Peyer's patch (tissue), 4 donors: ENCODE measurements at regions not wholly inside any gene's neighbourhood (a gene's known extent, or its start where the extent isn't known, plus 50 kb on each side); places are given as distances from the start of the nearest gene placed in this dataset.

Experiments used
- DNase-seq, 3 donors: peaks; one replicate each; pipeline ENCODE4 v3.0.0-alpha.2; 2017 to 2019
- H3K27ac ChIP-seq, 4 donors: fragments of 200-600 bp; sonication (generic); one replicate each; pipeline ENCODE4 v1.5.1; 2016 to 2019
- H3K27me3 ChIP-seq, 2 donors: fragments of 200-600 bp; sonication (generic); one replicate each; pipeline ENCODE4 v1.5.1; 2019
- H3K36me3 ChIP-seq, 3 donors: fragments of 200-600 bp; sonication (generic); one replicate each; pipeline ENCODE4 v1.5.1; 2016 to 2019
- H3K4me1 ChIP-seq, 4 donors: fragments of 200-600 bp; sonication (generic); one replicate each; pipeline ENCODE4 v1.5.1; 2016 to 2019
- H3K4me3 ChIP-seq, 4 donors: fragments of 200-600 bp; sonication (generic); 1 replicate in 3 of 4; 2 replicates in 1 of 4; pipeline ENCODE4 v1.5.1; 2016 to 2019; ENCODE audit warnings: mild to moderate bottlenecking in 1 of 4
- H3K9me3 ChIP-seq, 4 donors: fragments of 200-600 bp; sonication (generic); one replicate each; pipeline ENCODE4 v1.5.1; 2016 to 2019; ENCODE audit warnings: mild to moderate bottlenecking in 1 of 4
- POLR2A ChIP-seq, 2 donors: fragments of 450-650 bp; IDR thresholded peaks; one replicate each; pipeline ENCODE4 v1.5.1; 2017; ENCODE audit warnings: antibody characterized with exemption in 2 of 2, mild to moderate bottlenecking in 2 of 2, moderate library complexity in 2 of 2
- TF ChIP-seq, protein P1 (sequence below), 6 experiments: fragments of 450-650 bp in 4 of 6; fragments of 200-600 bp in 2 of 6; sonication (generic) in 1 of 6; IDR thresholded peaks; one replicate each; pipeline ENCODE4 v1.5.1; 2017 to 2019; ENCODE audit warnings: antibody characterized with exemption in 6 of 6, mild to moderate bottlenecking in 3 of 6, moderate library complexity in 1 of 6

DNA sequence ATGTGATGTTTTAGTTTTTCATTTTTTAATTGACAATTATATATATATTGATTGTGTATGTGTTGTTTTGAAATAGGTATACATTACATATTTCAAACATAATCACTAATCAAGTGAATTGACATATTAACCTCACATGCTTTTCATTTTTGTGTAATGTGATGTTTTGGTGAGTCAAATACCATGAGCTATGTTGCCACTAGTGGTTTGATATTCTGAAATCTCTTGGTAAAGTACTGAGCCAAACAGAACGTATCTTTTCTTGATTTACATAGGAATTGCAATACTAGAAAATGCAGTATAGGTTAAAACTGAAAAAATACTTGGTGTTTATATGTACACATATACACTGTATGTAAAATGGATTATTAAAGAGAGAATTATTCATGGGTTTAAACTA is 65.2 kb upstream of the SIAH1 start:
- no peak overlapping the region for H3K4me3 ChIP-seq
- TF ChIP-seq POLR2A (IDR thresholded peaks at IDR 0.05): no peak
- TF ChIP-seq, protein P1, sequence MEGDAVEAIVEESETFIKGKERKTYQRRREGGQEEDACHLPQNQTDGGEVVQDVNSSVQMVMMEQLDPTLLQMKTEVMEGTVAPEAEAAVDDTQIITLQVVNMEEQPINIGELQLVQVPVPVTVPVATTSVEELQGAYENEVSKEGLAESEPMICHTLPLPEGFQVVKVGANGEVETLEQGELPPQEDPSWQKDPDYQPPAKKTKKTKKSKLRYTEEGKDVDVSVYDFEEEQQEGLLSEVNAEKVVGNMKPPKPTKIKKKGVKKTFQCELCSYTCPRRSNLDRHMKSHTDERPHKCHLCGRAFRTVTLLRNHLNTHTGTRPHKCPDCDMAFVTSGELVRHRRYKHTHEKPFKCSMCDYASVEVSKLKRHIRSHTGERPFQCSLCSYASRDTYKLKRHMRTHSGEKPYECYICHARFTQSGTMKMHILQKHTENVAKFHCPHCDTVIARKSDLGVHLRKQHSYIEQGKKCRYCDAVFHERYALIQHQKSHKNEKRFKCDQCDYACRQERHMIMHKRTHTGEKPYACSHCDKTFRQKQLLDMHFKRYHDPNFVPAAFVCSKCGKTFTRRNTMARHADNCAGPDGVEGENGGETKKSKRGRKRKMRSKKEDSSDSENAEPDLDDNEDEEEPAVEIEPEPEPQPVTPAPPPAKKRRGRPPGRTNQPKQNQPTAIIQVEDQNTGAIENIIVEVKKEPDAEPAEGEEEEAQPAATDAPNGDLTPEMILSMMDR (IDR thresholded peaks at IDR 0.05): no peak
- no peaks in the 10 kb centered on the region for H3K4me1 ChIP-seq
- H3K9me3 ChIP-seq: no peaks in the 10 kb centered on the region
- H3K36me3 ChIP-seq: no peaks in the 10 kb centered on the region
- no peak overlapping the region for H3K27ac ChIP-seq
- no peak for DNase-seq
- no peaks in the 10 kb centered on the region for H3K27me3 ChIP-seq

DNA sequence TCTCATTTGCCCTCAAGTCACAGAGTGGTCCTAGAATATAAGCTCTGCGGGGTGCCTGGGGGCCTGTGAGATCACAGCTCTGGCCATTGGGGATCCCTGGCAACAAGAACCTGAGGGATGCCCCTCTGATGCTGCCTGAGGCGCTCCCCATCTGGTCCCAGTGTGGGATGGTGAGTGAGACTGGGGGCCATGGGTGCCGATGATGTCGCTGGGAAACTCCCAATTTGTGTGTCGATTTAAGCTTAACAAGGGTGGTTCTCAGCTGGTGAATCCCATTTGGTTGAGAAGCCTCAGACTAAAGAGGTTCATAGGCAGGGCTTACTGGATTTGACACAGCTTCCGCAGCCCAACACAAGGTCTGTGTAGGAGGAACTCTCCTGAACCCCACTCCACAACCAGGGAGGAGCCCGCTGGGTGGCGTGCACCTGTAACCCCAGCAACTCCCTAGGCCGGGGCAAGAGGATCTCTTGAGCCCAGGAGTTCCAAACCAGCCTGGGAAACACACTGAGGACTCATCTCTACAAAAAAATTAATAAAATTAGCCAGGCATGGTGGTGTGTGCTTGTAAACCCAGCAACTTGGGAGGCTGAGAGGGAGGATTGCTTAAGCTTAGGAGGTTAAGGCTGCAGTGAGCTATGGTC is 63.7 kb upstream of the SIAH1 start:
- no peaks in the 10 kb centered on the region for H3K36me3 ChIP-seq
- DNase-seq: peak in 1 of 3 donors; percentile 28
- H3K4me1 ChIP-seq: no peaks in the 10 kb centered on the region
- TF ChIP-seq, protein P1 (IDR thresholded peaks at IDR 0.05): no peak
- no peak for TF ChIP-seq POLR2A (IDR thresholded peaks at IDR 0.05)
- H3K4me3 ChIP-seq: no peak overlapping the region
- no peaks in the 10 kb centered on the region for H3K27me3 ChIP-seq
- no peaks in the 10 kb centered on the region for H3K9me3 ChIP-seq
- H3K27ac ChIP-seq: no peak overlapping the region

DNA sequence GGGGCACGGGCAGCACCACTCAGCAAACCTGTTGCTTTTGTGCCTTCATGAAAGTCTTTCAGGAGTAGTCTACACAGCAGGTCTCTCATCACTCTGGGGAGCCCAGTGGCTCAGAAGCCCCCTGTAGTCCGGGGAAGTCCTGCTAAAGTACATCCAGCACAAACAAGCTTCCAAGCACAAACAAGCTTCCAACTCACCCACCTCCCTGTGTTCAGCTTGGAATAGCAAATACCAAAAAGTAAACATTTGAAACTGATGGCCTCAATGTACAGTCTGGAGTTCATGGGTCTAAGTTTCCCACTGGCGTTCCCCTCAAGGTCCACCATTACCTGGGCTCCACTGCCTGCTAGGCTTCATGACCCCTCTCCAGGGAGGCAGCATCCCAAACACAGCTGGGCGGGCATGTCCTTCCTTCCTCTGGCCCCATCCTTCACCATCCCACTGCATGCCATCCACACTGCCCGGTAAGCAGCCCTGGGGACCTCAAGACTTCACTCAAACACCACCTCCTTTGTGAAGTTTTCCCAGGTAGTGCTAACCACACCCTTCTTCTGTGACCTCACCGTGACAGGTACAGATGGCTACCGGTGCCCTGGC is 62.8 kb upstream of the SIAH1 start:
- DNase-seq: peak in 1 of 3 donors; percentile 30
- Histone ChIP-seq H3K27me3 (no peaks in the 10 kb centered on the region), H3K4me1 (no peaks in the 10 kb centered on the region), H3K36me3 (no peaks in the 10 kb centered on the region), H3K4me3 (no peak overlapping the region), H3K9me3 (no peaks in the 10 kb centered on the region), H3K27ac (no peak overlapping the region)
- TF ChIP-seq POLR2A (IDR thresholded peaks at IDR 0.05): no peak
- TF ChIP-seq, protein P1 (IDR thresholded peaks at IDR 0.05): no peak

DNA sequence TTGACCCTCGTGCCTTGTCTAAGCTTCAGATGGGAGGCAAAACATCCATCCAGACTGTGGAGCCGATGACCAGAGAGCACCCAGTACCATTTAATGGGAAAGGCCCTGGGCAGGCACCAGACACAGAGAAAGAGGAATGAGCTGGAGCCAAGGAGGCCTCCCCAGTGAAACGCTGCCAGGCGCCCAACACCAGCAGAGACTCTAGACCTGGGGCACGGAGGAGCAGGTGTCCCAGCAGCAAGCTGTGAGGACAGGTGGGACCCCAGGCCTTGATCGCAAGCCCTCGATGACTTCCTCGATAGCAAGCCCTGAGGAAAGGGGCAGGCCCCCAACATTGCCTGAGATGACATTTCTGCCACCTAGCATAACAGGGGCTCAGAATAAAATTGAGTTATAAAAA is 62.2 kb upstream of the SIAH1 start:
- peak in 1 of 3 donors; percentile 34 for DNase-seq
- H3K9me3 ChIP-seq: no peaks in the 10 kb centered on the region
- H3K27me3 ChIP-seq: no peaks in the 10 kb centered on the region
- TF ChIP-seq POLR2A (IDR thresholded peaks at IDR 0.05): no peak
- TF ChIP-seq, protein P1 (IDR thresholded peaks at IDR 0.05): no peak
- no peaks in the 10 kb centered on the region for H3K4me1 ChIP-seq
- no peaks in the 10 kb centered on the region for H3K36me3 ChIP-seq
- no peak overlapping the region for H3K27ac ChIP-seq
- no peak overlapping the region for H3K4me3 ChIP-seq

DNA sequence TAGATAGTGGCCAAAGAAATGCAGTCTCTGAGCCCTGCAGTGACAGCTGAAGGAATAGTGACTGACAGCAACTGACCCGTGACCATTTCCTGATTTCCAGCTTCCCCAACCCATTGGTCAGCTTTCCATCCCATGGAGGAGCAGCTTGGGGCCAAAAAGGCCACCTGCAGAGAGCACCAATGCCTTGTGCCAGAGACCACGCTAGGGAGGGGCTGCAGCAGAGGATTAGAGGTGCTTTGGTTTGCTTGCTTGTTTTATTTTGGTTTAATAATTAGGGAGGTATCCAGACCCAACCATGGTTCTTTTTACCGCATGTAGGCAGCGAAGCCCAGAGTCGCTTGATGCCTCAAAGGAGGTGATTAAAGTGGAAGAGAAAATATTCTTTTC is 61.3 kb upstream of the SIAH1 start:
- no peak for TF ChIP-seq POLR2A (IDR thresholded peaks at IDR 0.05)
- TF ChIP-seq, protein P1 (IDR thresholded peaks at IDR 0.05): no peak
- Histone ChIP-seq H3K36me3 (no peaks in the 10 kb centered on the region), H3K4me1 (no peaks in the 10 kb centered on the region), H3K9me3 (no peaks in the 10 kb centered on the region), H3K27ac (no peak overlapping the region), H3K4me3 (no peak overlapping the region), H3K27me3 (no peaks in the 10 kb centered on the region)
- DNase-seq: peak in 1 of 3 donors; percentile 40
